CD4-positive, alpha-beta T cell (primary cell): ENCODE measurements at regions not wholly inside any gene's neighbourhood (a gene's known extent, or its start where the extent isn't known, plus 50 kb on each side); places are given as distances from the start of the nearest gene placed in this dataset.

ENCODE experiments used
- ATAC-seq: fragments of 200-7000 bp; cut with Tn5 transposase; one replicate; pipeline ENCODE4 v1.10.0; 2022; ENCODE audit warnings: mild to moderate bottlenecking; ENCODE audit not compliant: poor library complexity
- CTCF ChIA-PET: fragments of 350-600 bp; sonication (Branson Sonifier 250); formaldehyde crosslinking; loops from one replicate; lab custom pipeline; 2021; ENCODE audit warnings: antibody characterized with exemption, inconsistent platforms; lab: Charles Lee
- POLR2A ChIA-PET: fragments of 350-600 bp; sonication (Branson Sonifier 250); formaldehyde crosslinking; loops from one replicate; lab custom pipeline; 2021; ENCODE audit warnings: antibody characterized with exemption, inconsistent platforms; lab: Charles Lee
- DNase-seq, 14 experiments: peaks; one replicate each; pipeline ENCODE4 v3.0.0-alpha.2; 2013 to 2020; ENCODE audit warnings: mixed read lengths in 2 of 14
- H3K27ac ChIP-seq, 2 donors: one replicate each; pipeline versions ENCODE4 v1.5.1 to v1.7.0; 2013; ENCODE audit warnings: low read length in 2 of 2, low read depth in 1 of 2, mild to moderate bottlenecking in 1 of 2
- H3K27me3 ChIP-seq, 2 experiments: 1 replicate in 1 of 2; 2 replicates in 1 of 2; pipeline versions ENCODE4 v1.6.1 to v1.7.0; 2013; ENCODE audit warnings: low read length in 2 of 2, control low read depth in 1 of 2, mild to moderate bottlenecking in 1 of 2, moderate library complexity in 1 of 2; ENCODE audit not compliant: insufficient read depth in 2 of 2, control insufficient read depth in 1 of 2
- H3K36me3 ChIP-seq: one replicate; pipeline ENCODE4 v1.6.1; 2013; ENCODE audit warnings: low read length, control low read depth; ENCODE audit not compliant: insufficient read depth
- H3K4me1 ChIP-seq: one replicate; pipeline ENCODE4 v1.6.1; 2013; ENCODE audit warnings: low read length, control low read depth; ENCODE audit not compliant: insufficient read depth
- H3K4me3 ChIP-seq: one replicate; pipeline ENCODE4 v1.5.1; 2013; ENCODE audit warnings: mild to moderate bottlenecking, low read length, moderate library complexity
- H3K9me3 ChIP-seq, 2 experiments: 1 replicate in 1 of 2; 2 replicates in 1 of 2; pipeline versions ENCODE4 v1.6.1 to v1.7.0; 2013; ENCODE audit warnings: low read length in 2 of 2, mild to moderate bottlenecking in 2 of 2, control low read depth in 1 of 2, moderate library complexity in 1 of 2; ENCODE audit not compliant: control insufficient read depth in 1 of 2, insufficient read depth in 1 of 2
- H3K27ac Mint-ChIP-seq: one replicate; pipeline ENCODE4 v1.8.0; 2020; ENCODE audit warnings: mixed read lengths
- H3K27me3 Mint-ChIP-seq: one replicate; pipeline ENCODE4 v1.8.0; 2021; ENCODE audit warnings: mixed read lengths
- H3K36me3 Mint-ChIP-seq: one replicate; pipeline ENCODE4 v1.8.0; 2021; ENCODE audit warnings: low read depth, mixed read lengths
- H3K4me1 Mint-ChIP-seq: one replicate; pipeline ENCODE4 v1.8.0; 2021; ENCODE audit warnings: low read depth, mixed read lengths
- H3K4me3 Mint-ChIP-seq: one replicate; pipeline ENCODE4 v1.8.0; 2020; ENCODE audit warnings: mild to moderate bottlenecking, mixed read lengths
- H3K9me3 Mint-ChIP-seq: one replicate; pipeline ENCODE4 v1.8.0; 2020; ENCODE audit warnings: mixed read lengths
- intact Hi-C, 2 experiments: fragments of 100-400 bp; cut with DNase I in 1 of 2; cut with micrococcal nuclease in 1 of 2; formaldehyde crosslinking; loops; one replicate each; pipeline versions ENCODE4 v1.15.1 to v1.9.0; 2023 to 2025; cut with DNase I, micrococcal nuclease
- TF ChIP-seq, protein P1 (sequence below): fragments of 200-600 bp; IDR thresholded peaks from one replicate; pipeline ENCODE4 v1.8.0; 2022; ENCODE audit warnings: antibody characterized with exemption, mild to moderate bottlenecking

- Mint-ChIP-seq H3K9me3 (no peaks in the 10 kb centered on the region), H3K4me1 (no peaks in the 10 kb centered on the region), H3K36me3 (peaks cover 20% of the 10 kb centered on the region), H3K27ac (no peak overlapping the region), H3K4me3 (no peak overlapping the region), H3K27me3 (no peaks in the 10 kb centered on the region)
- no peaks in the 10 kb centered on the region for H3K4me1 ChIP-seq
- ChIA-PET CTCF (no interaction called here), POLR2A (no interaction called here)
- intact Hi-C loops = no loop called here
- H3K27ac ChIP-seq = no peak overlapping the region
- TF ChIP-seq, protein P1, sequence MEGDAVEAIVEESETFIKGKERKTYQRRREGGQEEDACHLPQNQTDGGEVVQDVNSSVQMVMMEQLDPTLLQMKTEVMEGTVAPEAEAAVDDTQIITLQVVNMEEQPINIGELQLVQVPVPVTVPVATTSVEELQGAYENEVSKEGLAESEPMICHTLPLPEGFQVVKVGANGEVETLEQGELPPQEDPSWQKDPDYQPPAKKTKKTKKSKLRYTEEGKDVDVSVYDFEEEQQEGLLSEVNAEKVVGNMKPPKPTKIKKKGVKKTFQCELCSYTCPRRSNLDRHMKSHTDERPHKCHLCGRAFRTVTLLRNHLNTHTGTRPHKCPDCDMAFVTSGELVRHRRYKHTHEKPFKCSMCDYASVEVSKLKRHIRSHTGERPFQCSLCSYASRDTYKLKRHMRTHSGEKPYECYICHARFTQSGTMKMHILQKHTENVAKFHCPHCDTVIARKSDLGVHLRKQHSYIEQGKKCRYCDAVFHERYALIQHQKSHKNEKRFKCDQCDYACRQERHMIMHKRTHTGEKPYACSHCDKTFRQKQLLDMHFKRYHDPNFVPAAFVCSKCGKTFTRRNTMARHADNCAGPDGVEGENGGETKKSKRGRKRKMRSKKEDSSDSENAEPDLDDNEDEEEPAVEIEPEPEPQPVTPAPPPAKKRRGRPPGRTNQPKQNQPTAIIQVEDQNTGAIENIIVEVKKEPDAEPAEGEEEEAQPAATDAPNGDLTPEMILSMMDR = no peak
- DNase-seq = no peak
- H3K36me3 ChIP-seq = no peaks in the 10 kb centered on the region
- no peak for ATAC-seq
- H3K9me3 ChIP-seq = no peaks in the 10 kb centered on the region
- H3K27me3 ChIP-seq = no peaks in the 10 kb centered on the region
- no peak overlapping the region for H3K4me3 ChIP-seq
These were observed 373.4 kb upstream of the NOX3 start for GRCh38 chr6:155828989-155829388.

DNA sequence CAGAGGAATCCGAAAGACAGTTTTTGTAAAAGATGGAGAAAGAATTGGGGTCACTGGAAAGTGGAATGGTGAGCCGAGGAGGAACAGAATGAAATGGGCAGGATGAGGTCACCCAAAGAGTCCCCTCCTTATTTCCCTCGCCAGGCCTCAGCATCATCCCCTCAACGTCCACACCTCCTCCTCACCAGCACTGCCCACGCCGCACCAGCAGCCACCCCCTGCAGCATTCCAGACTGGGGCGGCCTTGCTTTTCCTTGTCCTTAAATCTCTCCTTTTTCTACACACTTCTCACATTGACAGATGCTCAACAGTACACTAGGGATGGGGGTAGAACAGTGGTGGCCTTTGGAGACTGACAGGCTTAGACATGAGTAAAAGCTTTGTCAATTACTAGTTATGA, 363.1 kb upstream of the NOX3 start:
- no peaks in the 10 kb centered on the region for H3K27me3 ChIP-seq
- ATAC-seq (no peak), DNase-seq (no peak)
- ChIA-PET POLR2A (no interaction called here), CTCF (no interaction called here)
- no peak overlapping the region for H3K4me3 ChIP-seq
- TF ChIP-seq, protein P1 = no peak
- no peaks in the 10 kb centered on the region for H3K9me3 Mint-ChIP-seq
- H3K27me3 Mint-ChIP-seq = no peaks in the 10 kb centered on the region
- intact Hi-C loops = loop anchor here in 1 of 2 experiments (10.0 kb wide), 1 partner anchor 186 kb away; no protein-coding TSS in a partner anchor
- no peaks in the 10 kb centered on the region for H3K36me3 Mint-ChIP-seq
- no peaks in the 10 kb centered on the region for H3K4me1 Mint-ChIP-seq
- H3K27ac Mint-ChIP-seq = no peak overlapping the region
- no peaks in the 10 kb centered on the region for H3K36me3 ChIP-seq
- H3K4me1 ChIP-seq = no peaks in the 10 kb centered on the region
- no peak overlapping the region for H3K4me3 Mint-ChIP-seq
- H3K9me3 ChIP-seq = no peaks in the 10 kb centered on the region
- H3K27ac ChIP-seq = no peak overlapping the region

DNA sequence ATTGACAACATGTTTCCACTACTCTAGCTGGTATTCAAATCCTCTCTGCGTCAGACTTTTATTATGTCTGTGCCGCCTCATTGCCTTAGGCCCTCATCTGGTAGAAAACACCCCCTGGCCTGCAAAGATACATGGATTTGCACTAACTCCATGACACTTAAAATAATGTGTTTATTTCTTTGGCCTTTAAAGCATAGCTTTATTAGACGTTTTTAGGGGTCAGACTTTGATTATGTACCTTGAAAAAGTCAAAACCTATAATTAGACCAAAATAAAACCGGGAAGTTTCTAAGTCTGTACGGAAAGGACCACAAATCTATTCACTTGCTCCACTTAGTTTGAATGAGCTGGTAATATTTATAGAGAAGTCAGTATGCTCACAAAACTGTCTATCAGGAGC, 357.9 kb upstream of the NOX3 start:
- no peaks in the 10 kb centered on the region for H3K9me3 ChIP-seq
- H3K4me3 ChIP-seq = no peak overlapping the region
- H3K27me3 Mint-ChIP-seq = no peaks in the 10 kb centered on the region
- H3K4me1 Mint-ChIP-seq = no peaks in the 10 kb centered on the region
- no peak overlapping the region for H3K4me3 Mint-ChIP-seq
- TF ChIP-seq, protein P1 = no peak
- DNase-seq (no peak), ATAC-seq (no peak)
- H3K27me3 ChIP-seq = no peaks in the 10 kb centered on the region
- ChIA-PET CTCF (no interaction called here), POLR2A (no interaction called here)
- intact Hi-C loops = loop anchor here in 1 of 2 experiments (10.0 kb wide), 1 partner anchor 191 kb away; no protein-coding TSS in a partner anchor
- H3K36me3 ChIP-seq = no peaks in the 10 kb centered on the region
- H3K4me1 ChIP-seq = no peaks in the 10 kb centered on the region
- no peaks in the 10 kb centered on the region for H3K9me3 Mint-ChIP-seq
- no peak overlapping the region for H3K27ac Mint-ChIP-seq
- H3K36me3 Mint-ChIP-seq = no peaks in the 10 kb centered on the region
- H3K27ac ChIP-seq = no peak overlapping the region
